ENCODE measurements at regions not wholly inside any gene's neighbourhood (a gene's known extent, or its start where the extent isn't known, plus 50 kb on each side); places are given as distances from the start of the nearest gene placed in this dataset.
A peak's percentile ranks its signal among the peaks of the same experiment; 100 is the strongest.

DNA sequence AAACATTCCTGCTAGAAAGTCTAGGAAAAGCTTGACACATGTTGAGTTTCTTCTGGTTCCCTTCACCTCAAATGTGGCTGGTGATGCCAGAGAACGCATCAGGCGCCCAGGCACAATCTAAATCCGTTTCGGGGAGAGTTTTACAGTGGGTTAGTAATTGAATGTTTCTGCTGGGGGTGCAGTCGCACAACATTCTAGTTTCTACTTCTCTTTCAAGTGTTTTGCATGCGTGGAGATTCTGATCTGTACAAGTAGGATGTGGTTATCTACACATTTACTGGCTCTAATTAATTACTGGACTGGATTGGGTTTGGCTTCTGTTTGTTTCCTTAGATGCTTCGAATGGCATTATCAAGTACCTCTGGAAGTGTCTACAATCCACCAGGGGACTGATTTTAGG is 173.8 kb downstream of the TMEM26 start:
- no peak for DNase-seq
- in situ Hi-C loops (cut with MboI): no loop called here
- Histone ChIP-seq H3K79me2 (ENCODE audit: insufficient read depth) (no peaks in the 10 kb centered on the region), H3F3A (ENCODE audit: insufficient read depth) (0 out of 2 replicates have a peak, but pooled peaks cover 9% of the 10 kb centered on the region), H3K36me3 (ENCODE audit: low read depth) (no peaks in the 10 kb centered on the region), H3K27ac (no peak overlapping the region), H3K4me3 (no peak overlapping the region), H3K9ac (no peak overlapping the region), H3K27me3 (replicated peaks; ENCODE audit: insufficient read depth) (no peaks in the 10 kb centered on the region), H3K9me3 (ENCODE audit: low read depth) (no peaks in the 10 kb centered on the region), H3K4me1 (ENCODE audit: insufficient read depth) (peaks cover 6% of the 10 kb centered on the region), H2AFZ (no peak overlapping the region), H4K20me1 (ENCODE audit: insufficient read depth) (no peaks in the 10 kb centered on the region), H3K9me2 (ENCODE audit: insufficient read depth) (no peaks in the 10 kb centered on the region), H3K4me2 (ENCODE audit: unreplicated experiment) (no peak overlapping the region)
- WGBS, 2 experiments (ENCODE audit: low coverage in 1 of 2, low lambda C conversion rate in 2 of 2, missing lambda C conversion rate in 2 of 2): 90 to 91% methylated on average over 7 of the region's 7 CpGs
- no peak for TF ChIP-seq EZH2phosphoT487 (IDR thresholded peaks at IDR 0.05; ENCODE audit: insufficient read depth, low read depth)
- TF ChIP-seq EZH2 (IDR thresholded peaks at IDR 0.05; ENCODE audit: insufficient read depth, poor library complexity, severe bottlenecking): no peak

DNA sequence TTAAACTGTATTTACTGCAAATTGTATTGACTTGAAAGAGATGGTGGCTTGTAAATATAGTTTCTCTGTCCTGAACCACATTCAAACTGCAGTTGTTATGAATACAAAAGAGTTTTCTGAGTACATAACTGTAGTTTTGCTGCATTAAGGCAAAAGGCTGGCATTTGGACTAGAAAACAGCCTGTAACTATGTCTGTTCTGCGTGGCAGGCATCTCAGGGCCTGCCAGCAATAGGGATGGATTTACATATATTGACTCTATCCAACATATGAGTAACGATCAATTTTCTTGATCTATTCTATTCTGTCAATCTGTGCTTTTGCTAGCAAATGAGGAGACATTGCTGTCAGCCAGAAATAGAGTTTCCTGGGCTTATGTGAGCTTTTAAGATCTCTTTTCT is 174.6 kb downstream of the TMEM26 start:
- no peak for DNase-seq
- TF ChIP-seq EZH2phosphoT487 (IDR thresholded peaks at IDR 0.05; ENCODE audit: insufficient read depth, low read depth) (no peak), EZH2 (IDR thresholded peaks at IDR 0.05; ENCODE audit: insufficient read depth, poor library complexity, severe bottlenecking) (no peak)
- Histone ChIP-seq H2AFZ (no peak overlapping the region), H3K4me1 (ENCODE audit: insufficient read depth) (peaks cover under 1% of the 10 kb centered on the region; the same call in 1 of the 2 replicates), H3K4me2 (ENCODE audit: unreplicated experiment) (no peak overlapping the region), H3K9ac (no peak overlapping the region), H3K4me3 (no peak overlapping the region), H3K36me3 (ENCODE audit: low read depth) (no peaks in the 10 kb centered on the region), H3F3A (ENCODE audit: insufficient read depth) (0 out of 2 replicates have a peak, but pooled peaks cover under 1% of the 10 kb centered on the region), H3K27ac (no peak overlapping the region), H3K79me2 (ENCODE audit: insufficient read depth) (no peaks in the 10 kb centered on the region), H4K20me1 (ENCODE audit: insufficient read depth) (no peaks in the 10 kb centered on the region), H3K9me2 (ENCODE audit: insufficient read depth) (no peaks in the 10 kb centered on the region), H3K9me3 (ENCODE audit: low read depth) (no peaks in the 10 kb centered on the region), H3K27me3 (replicated peaks; ENCODE audit: insufficient read depth) (no peaks in the 10 kb centered on the region)
- in situ Hi-C loops (cut with MboI): no loop called here
- WGBS, 2 experiments (ENCODE audit: low coverage in 1 of 2, low lambda C conversion rate in 2 of 2, missing lambda C conversion rate in 2 of 2): 90 to 97% methylated on average over 2 of the region's 2 CpGs

DNA sequence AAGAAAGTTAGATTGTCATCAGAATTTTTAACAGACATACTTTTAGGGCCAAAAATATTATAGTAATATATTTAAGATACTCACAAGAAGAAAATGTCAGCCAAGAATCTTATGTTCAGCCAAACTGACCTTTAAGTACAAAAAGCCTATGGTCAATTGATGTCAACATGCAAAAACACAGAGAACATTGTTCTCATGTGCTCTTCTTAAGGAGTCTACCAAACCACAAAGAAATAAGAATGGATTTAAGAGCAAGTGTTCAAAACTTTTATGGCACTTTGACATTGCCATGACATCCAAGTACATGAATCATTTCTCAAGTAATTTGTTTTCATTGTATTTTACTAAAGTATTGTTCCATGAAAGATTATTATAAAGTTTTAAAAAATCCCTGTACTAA is 180.4 kb downstream of the TMEM26 start:
- Histone ChIP-seq H3K9me2 (ENCODE audit: insufficient read depth) (no peaks in the 10 kb centered on the region), H3K4me1 (ENCODE audit: insufficient read depth) (peaks cover 16% of the 10 kb centered on the region), H3K4me3 (no peak overlapping the region), H3K9ac (no peak overlapping the region), H3K9me3 (ENCODE audit: low read depth) (no peaks in the 10 kb centered on the region), H4K20me1 (ENCODE audit: insufficient read depth) (no peaks in the 10 kb centered on the region), H3F3A (ENCODE audit: insufficient read depth) (no peaks in the 10 kb centered on the region), H2AFZ (no peak overlapping the region), H3K27ac (no peak overlapping the region), H3K79me2 (ENCODE audit: insufficient read depth) (no peaks in the 10 kb centered on the region), H3K4me2 (ENCODE audit: unreplicated experiment) (no peak overlapping the region), H3K36me3 (ENCODE audit: low read depth) (no peaks in the 10 kb centered on the region), H3K27me3 (replicated peaks; ENCODE audit: insufficient read depth) (no peaks in the 10 kb centered on the region)
- in situ Hi-C loops (cut with MboI): no loop called here
- TF ChIP-seq EZH2 (IDR thresholded peaks at IDR 0.05; ENCODE audit: insufficient read depth, poor library complexity, severe bottlenecking): no peak
- TF ChIP-seq EZH2phosphoT487 (IDR thresholded peaks at IDR 0.05; ENCODE audit: insufficient read depth, low read depth): no peak
- no peak for DNase-seq

DNA sequence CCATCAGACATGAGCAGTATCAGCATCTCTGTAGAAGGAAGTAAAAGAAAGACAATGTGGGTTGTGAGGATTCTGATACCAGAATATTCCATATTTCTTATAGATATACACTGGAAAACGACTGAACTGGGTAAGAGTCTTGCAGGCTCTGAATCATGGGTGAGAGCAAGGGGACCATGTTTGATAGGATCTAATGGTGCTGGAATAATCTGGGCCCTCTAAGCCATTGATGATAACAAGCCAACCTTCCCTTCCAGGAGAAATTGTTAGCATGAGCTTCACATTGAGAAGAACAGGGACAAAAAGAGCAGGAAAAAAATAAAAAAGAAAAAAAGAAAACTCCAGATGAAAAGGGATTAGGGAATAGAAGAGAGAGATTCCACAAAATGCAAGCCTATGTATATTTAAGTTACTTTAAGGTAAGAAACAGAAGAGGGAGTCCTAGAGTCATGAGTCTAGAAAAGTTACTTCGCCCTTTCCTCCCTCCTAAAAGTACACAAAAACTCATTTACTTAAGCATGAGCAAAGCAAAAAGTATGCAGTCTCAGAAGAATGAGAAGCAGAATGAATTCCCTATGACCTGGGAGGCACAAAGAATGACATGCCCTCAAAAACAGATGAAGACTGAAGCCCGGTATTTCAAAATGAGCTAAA is 181.9 kb downstream of the TMEM26 start:
- Histone ChIP-seq H3K9ac (no peak overlapping the region), H2AFZ (peak overlapping the region; percentile 28; the same call in 1 of the 2 replicates), H3K79me2 (ENCODE audit: insufficient read depth) (no peaks in the 10 kb centered on the region), H4K20me1 (ENCODE audit: insufficient read depth) (no peaks in the 10 kb centered on the region), H3K9me3 (ENCODE audit: low read depth) (no peaks in the 10 kb centered on the region), H3K4me1 (ENCODE audit: insufficient read depth) (peaks cover 16% of the 10 kb centered on the region), H3K36me3 (ENCODE audit: low read depth) (no peaks in the 10 kb centered on the region), H3F3A (ENCODE audit: insufficient read depth) (no peaks in the 10 kb centered on the region), H3K9me2 (ENCODE audit: insufficient read depth) (no peaks in the 10 kb centered on the region), H3K27ac (no peak overlapping the region), H3K4me2 (ENCODE audit: unreplicated experiment) (peak overlapping the region; percentile 49), H3K4me3 (peak overlapping the region; percentile 13; the same call in 1 of the 2 replicates), H3K27me3 (replicated peaks; ENCODE audit: insufficient read depth) (no peaks in the 10 kb centered on the region)
- no peak for TF ChIP-seq EZH2 (IDR thresholded peaks at IDR 0.05; ENCODE audit: insufficient read depth, poor library complexity, severe bottlenecking)
- no peak for TF ChIP-seq EZH2phosphoT487 (IDR thresholded peaks at IDR 0.05; ENCODE audit: insufficient read depth, low read depth)
- in situ Hi-C loops (cut with MboI): no loop called here
- DNase-seq: peak; percentile 79
- WGBS, 2 experiments (ENCODE audit: low coverage in 1 of 2, low lambda C conversion rate in 2 of 2, missing lambda C conversion rate in 2 of 2): 13 to 25% methylated on average over 3 of the region's 3 CpGs
